HEK293T (cell line): ENCODE measurements at regions not wholly inside any gene's neighbourhood (a gene's known extent, or its start where the extent isn't known, plus 50 kb on each side); places are given as distances from the start of the nearest gene placed in this dataset.

ENCODE experiments used
- HDGF ChIP-seq: fragments of 450-650 bp; IDR thresholded peaks from 2 replicates; pipeline ENCODE4 v1.6.1; 2017; ENCODE audit warnings: antibody characterized with exemption, borderline replicate concordance
- NFRKB ChIP-seq: fragments of 450-650 bp; IDR thresholded peaks from 2 replicates; pipeline ENCODE4 v1.6.1; 2016; ENCODE audit warnings: mild to moderate bottlenecking, moderate library complexity
- SUZ12 ChIP-seq: fragments of 450-650 bp; IDR thresholded peaks from 2 replicates; pipeline ENCODE4 v1.6.1; 2016; ENCODE audit warnings: mild to moderate bottlenecking

- TF ChIP-seq HDGF (no peak), SUZ12 (no peak), NFRKB (no peak)
Measured at GRCh38 chr4:58740897-58741296, 1630.7 kb upstream of the IGFBP7 start.
